H9 (cell line): ENCODE measurements at regions not wholly inside any gene's neighbourhood (a gene's known extent, or its start where the extent isn't known, plus 50 kb on each side); places are given as distances from the start of the nearest gene placed in this dataset.

ENCODE experiments used
- DNase-seq: peaks from one replicate; pipeline ENCODE4 v3.0.0-alpha.2; 2017
- H2AFZ ChIP-seq: one replicate; pipeline ENCODE4 v1.6.1; 2013; ENCODE audit warnings: mild to moderate bottlenecking, low read length, control low read depth, moderate library complexity
- H2AK5ac ChIP-seq: 2 replicates; pipeline ENCODE4 v1.6.1; 2013; ENCODE audit warnings: low read length, control low read depth, mixed read lengths; ENCODE audit not compliant: insufficient read length
- H2BK120ac ChIP-seq: one replicate; pipeline ENCODE4 v1.6.1; 2013; ENCODE audit warnings: low read depth, mild to moderate bottlenecking, low read length, control low read depth, inconsistent platforms; ENCODE audit not compliant: poor library complexity, severe bottlenecking
- H2BK12ac ChIP-seq: 2 replicates; pipeline ENCODE4 v1.6.1; 2013; ENCODE audit warnings: low read length, control low read depth, mixed read lengths, low read depth; ENCODE audit not compliant: insufficient read length
- H2BK15ac ChIP-seq: 2 replicates; pipeline ENCODE4 v1.6.1; 2013; ENCODE audit warnings: low read depth, low read length, control low read depth
- H2BK20ac ChIP-seq: one replicate; pipeline ENCODE4 v1.6.1; 2013; ENCODE audit warnings: low read depth, mild to moderate bottlenecking, low read length, control low read depth, inconsistent platforms; ENCODE audit not compliant: poor library complexity, severe bottlenecking
- H2BK5ac ChIP-seq: 2 replicates; pipeline ENCODE4 v1.6.1; 2013; ENCODE audit warnings: low read length, control low read depth, mixed read lengths; ENCODE audit not compliant: insufficient read length
- H3K14ac ChIP-seq: 2 replicates; pipeline ENCODE4 v1.6.1; 2013; ENCODE audit warnings: low read length, control low read depth; ENCODE audit not compliant: insufficient read depth
- H3K18ac ChIP-seq: 2 replicates; pipeline ENCODE4 v1.6.1; 2013; ENCODE audit warnings: low read depth, mild to moderate bottlenecking, mixed read lengths, low read length, control low read depth; ENCODE audit not compliant: insufficient read length
- H3K23ac ChIP-seq: 2 replicates; pipeline ENCODE4 v1.6.1; 2013; ENCODE audit warnings: low read length, control low read depth, mixed read lengths, low read depth; ENCODE audit not compliant: insufficient read length
- H3K23me2 ChIP-seq: 2 replicates; pipeline ENCODE4 v1.6.1; 2013; ENCODE audit warnings: low read depth, mild to moderate bottlenecking, mixed read lengths, low read length, control low read depth; ENCODE audit not compliant: insufficient read length, poor library complexity, severe bottlenecking
- H3K27ac ChIP-seq: 2 replicates; pipeline ENCODE4 v1.5.1; 2013; ENCODE audit warnings: low read length, control low read depth, mixed read lengths, low read depth; ENCODE audit not compliant: insufficient read length
- H3K27me3 ChIP-seq: 2 replicates; pipeline ENCODE4 v1.6.1; 2013; ENCODE audit warnings: low read length, control low read depth, inconsistent platforms; ENCODE audit not compliant: insufficient read depth
- H3K4ac ChIP-seq: 2 replicates; pipeline ENCODE4 v1.6.1; 2013; ENCODE audit warnings: low read depth, mild to moderate bottlenecking, control low read depth, inconsistent platforms, low read length, moderate library complexity
- H3K4me1 ChIP-seq: 2 replicates; pipeline ENCODE4 v1.6.1; 2013; ENCODE audit warnings: low read length, control low read depth, inconsistent platforms; ENCODE audit not compliant: insufficient read depth
- H3K4me2 ChIP-seq: 2 replicates; pipeline ENCODE4 v1.6.1; 2013; ENCODE audit warnings: low read length, control low read depth, mixed read lengths; ENCODE audit not compliant: insufficient read length, insufficient read depth
- H3K56ac ChIP-seq: 2 replicates; pipeline ENCODE4 v1.6.1; 2013; ENCODE audit warnings: low read depth, mild to moderate bottlenecking, mixed read lengths, low read length, control low read depth; ENCODE audit not compliant: insufficient read length
- H3K79me1 ChIP-seq: 2 replicates; pipeline ENCODE4 v1.6.1; 2013; ENCODE audit warnings: low read depth, mild to moderate bottlenecking, moderate library complexity, low read length, control low read depth, inconsistent platforms; ENCODE audit not compliant: insufficient read depth, poor library complexity, severe bottlenecking
- H3K79me2 ChIP-seq: 2 replicates; pipeline ENCODE4 v1.6.1; 2013; ENCODE audit warnings: low read length, control low read depth, inconsistent platforms; ENCODE audit not compliant: insufficient read depth
- H3K9ac ChIP-seq: 2 replicates; pipeline ENCODE4 v1.6.1; 2013; ENCODE audit warnings: low read length, control low read depth, mixed read lengths; ENCODE audit not compliant: insufficient read length; ENCODE audit errors: extremely low read depth
- H3K9me3 ChIP-seq: one replicate; pipeline ENCODE4 v1.6.1; 2013; ENCODE audit warnings: low read depth, low read length, inconsistent platforms; ENCODE audit not compliant: control insufficient read depth
- H3T11ph ChIP-seq: one replicate; pipeline ENCODE4 v1.6.1; 2013; ENCODE audit warnings: mild to moderate bottlenecking, low read length, control low read depth, inconsistent platforms
- H4K20me1 ChIP-seq: one replicate; pipeline ENCODE4 v1.6.1; 2013; ENCODE audit not compliant: control insufficient read depth, insufficient read length, insufficient read depth
- H4K5ac ChIP-seq: 2 replicates; pipeline ENCODE4 v1.6.1; 2013; ENCODE audit warnings: low read depth, mild to moderate bottlenecking, mixed read lengths, low read length, control low read depth; ENCODE audit not compliant: insufficient read length
- H4K8ac ChIP-seq: replicated peaks from 2 replicates; pipeline ENCODE4 v1.6.1; 2013; ENCODE audit warnings: low read length, control low read depth, mixed read lengths, low read depth; ENCODE audit not compliant: insufficient read length
- H4K91ac ChIP-seq: 2 replicates; pipeline ENCODE4 v1.6.1; 2013; ENCODE audit warnings: low read depth, mild to moderate bottlenecking, moderate library complexity, mixed read lengths, low read length, control low read depth; ENCODE audit not compliant: insufficient read length
- H3K27ac Mint-ChIP-seq, 3 experiments: 2 replicates in 2 of 3; 3 replicates in 1 of 3; pipeline ENCODE4 v1.8.0; 2020 to 2021; ENCODE audit warnings: mixed read lengths in 3 of 3, mild to moderate bottlenecking in 1 of 3, moderate library complexity in 1 of 3
- H3K27me3 Mint-ChIP-seq: 2 replicates; pipeline ENCODE4 v1.8.0; 2021; ENCODE audit warnings: low read depth, mild to moderate bottlenecking, moderate library complexity, mixed read lengths
- H3K36me3 Mint-ChIP-seq, 3 experiments: 2 replicates in 2 of 3; 3 replicates in 1 of 3; pipeline ENCODE4 v1.8.0; 2020 to 2021; ENCODE audit warnings: low read depth in 3 of 3, mixed read lengths in 3 of 3; ENCODE audit not compliant: insufficient read depth in 1 of 3
- H3K4me1 Mint-ChIP-seq, 2 experiments: 2 replicates each; pipeline ENCODE4 v1.8.0; 2020; ENCODE audit warnings: mixed read lengths in 2 of 2
- H3K4me3 Mint-ChIP-seq, 2 experiments: 2 replicates in 1 of 2; 3 replicates in 1 of 2; pipeline ENCODE4 v1.8.0; 2020 to 2021; ENCODE audit warnings: mild to moderate bottlenecking in 2 of 2, mixed read lengths in 2 of 2, moderate library complexity in 1 of 2
- H3K9me3 Mint-ChIP-seq, 2 experiments: 2 replicates in 1 of 2; 3 replicates in 1 of 2; pipeline ENCODE4 v1.8.0; 2020; ENCODE audit warnings: mild to moderate bottlenecking in 2 of 2, mixed read lengths in 2 of 2, moderate library complexity in 1 of 2
- CTCF ChIP-seq: fragments of 200-600 bp; sonication (generic); conservative IDR thresholded peaks from 3 replicates; pipeline ENCODE4 v1.8.0; 2021; ENCODE audit warnings: antibody characterized with exemption, mild to moderate bottlenecking
- WGBS: extraction: QIAGEN DNeasy Blood & Tissue Kit; methylation state at CpG from one replicate; pipeline ENCODE4 v1.1.7; 2013; ENCODE audit warnings: missing lambda C conversion rate, low lambda C conversion rate, mixed read lengths; ENCODE audit not compliant: insufficient read length; ENCODE audit errors: extremely low coverage; 5-methylcytosine and 5-hydroxymethylcytosine counted together

DNA sequence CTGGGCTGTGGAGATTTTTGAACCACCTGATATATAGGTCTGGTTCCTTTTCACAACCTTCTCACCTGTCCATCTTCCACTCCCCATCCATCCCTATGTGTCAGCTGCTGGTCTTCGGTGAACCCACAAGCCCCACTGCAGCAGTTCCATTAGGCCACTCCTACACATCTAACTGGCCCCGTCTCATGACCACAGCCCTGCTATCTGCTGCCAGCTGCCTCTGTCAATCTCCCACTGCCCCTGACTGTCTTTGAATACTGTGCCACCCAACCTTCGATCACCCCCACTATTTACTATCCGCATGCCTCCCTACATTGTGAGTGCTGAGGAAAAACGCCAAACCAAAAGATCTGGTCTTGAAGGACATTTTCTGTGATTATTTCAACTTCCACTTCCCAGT lies 795.4 kb downstream of the IGSF11 start:
- no peak overlapping the region for H2AK5ac ChIP-seq
- Mint-ChIP-seq H3K4me1 (no peaks in the 10 kb centered on the region; a peak in 1 of 4 replicates), H3K27me3 (no peaks in the 10 kb centered on the region), H3K27ac (no peak overlapping the region), H3K9me3 (no peaks in the 10 kb centered on the region), H3K36me3 (no peaks in the 10 kb centered on the region), H3K4me3 (no peak overlapping the region)
- no peak overlapping the region for H3K4me2 ChIP-seq
- H3K9me3 ChIP-seq = no peaks in the 10 kb centered on the region
- H3K27me3 ChIP-seq = no peaks in the 10 kb centered on the region
- no peak overlapping the region for H3T11ph ChIP-seq
- H3K23me2 ChIP-seq = no peaks in the 10 kb centered on the region
- H3K4me1 ChIP-seq = no peaks in the 10 kb centered on the region
- no peak overlapping the region for H2BK120ac ChIP-seq
- no peaks in the 10 kb centered on the region for H3K79me1 ChIP-seq
- no peak overlapping the region for H4K91ac ChIP-seq
- no peak overlapping the region for H2AFZ ChIP-seq
- TF ChIP-seq CTCF = no peak
- H4K5ac ChIP-seq = no peak overlapping the region
- H2BK20ac ChIP-seq = no peak overlapping the region
- no peak overlapping the region for H2BK15ac ChIP-seq
- H4K20me1 ChIP-seq = no peaks in the 10 kb centered on the region
- no peak overlapping the region for H3K18ac ChIP-seq
- no peak overlapping the region for H3K4ac ChIP-seq
- H3K79me2 ChIP-seq = no peaks in the 10 kb centered on the region
- H2BK5ac ChIP-seq = no peak overlapping the region
- no peak overlapping the region for H3K56ac ChIP-seq
- no peak overlapping the region for H2BK12ac ChIP-seq
- no peak for DNase-seq
- no peak overlapping the region for H3K14ac ChIP-seq
- no peak overlapping the region for H4K8ac ChIP-seq
- H3K23ac ChIP-seq = no peak overlapping the region
- no CpG with 5 or more reads among the region's 5 CpGs for WGBS
- H3K9ac ChIP-seq = no peak overlapping the region
- H3K27ac ChIP-seq = no peak overlapping the region
